ENCODE measurements at regions not wholly inside any gene's neighbourhood (a gene's known extent, or its start where the extent isn't known, plus 50 kb on each side); places are given as distances from the start of the nearest gene placed in this dataset.
A peak's percentile ranks its signal among the peaks of the same experiment; 100 is the strongest.

DNA sequence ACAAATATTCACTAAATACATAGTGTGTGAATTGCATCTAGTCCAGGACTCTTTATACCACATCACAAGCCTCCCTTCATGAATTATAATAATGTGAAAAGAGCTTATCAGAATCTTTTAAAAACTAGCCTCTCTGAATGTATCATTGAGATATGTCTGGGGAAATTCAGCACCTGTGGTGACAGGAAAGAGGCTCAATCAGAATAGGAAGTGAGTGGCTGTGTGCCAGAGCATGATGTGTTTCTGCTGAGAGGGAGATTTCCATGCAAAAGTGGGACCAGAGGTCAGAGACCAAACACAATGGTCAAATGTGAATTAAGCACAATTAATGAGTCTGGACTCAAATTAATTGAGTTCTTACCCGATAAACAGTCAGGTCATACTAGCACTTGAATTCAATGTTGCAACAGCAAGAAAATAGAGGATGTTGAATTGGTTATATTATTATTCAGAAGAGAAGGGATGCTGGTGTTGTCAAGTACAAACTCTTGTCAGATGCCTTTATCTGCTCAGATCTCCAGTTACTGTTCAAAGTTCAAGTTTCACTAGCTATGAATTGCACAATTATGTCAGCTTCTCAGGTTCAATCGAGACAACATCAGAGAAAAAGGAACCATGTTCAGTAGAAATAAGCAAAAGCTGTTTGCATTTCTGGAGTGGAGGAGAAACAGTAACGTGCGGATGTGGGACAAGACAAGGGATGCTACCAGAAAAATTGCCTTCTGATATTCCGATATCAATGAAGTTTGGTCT, 226.2 kb downstream of the ZNF326 start:
- Histone ChIP-seq H3K4me3 (replicated peaks in 1 of 3; ENCODE audit: insufficient read depth in 1 of 3, low read depth in 2 of 3, low read length in 3 of 3) (no peak overlapping the region), H3K4me2 (ENCODE audit: low read depth, low read length) (no peak overlapping the region), H3K27me3 (ENCODE audit: control insufficient read depth in 1 of 2, insufficient read depth in 2 of 2, low read length in 2 of 2) (no peaks in the 10 kb centered on the region), H3K9me3 (ENCODE audit: low read length) (peaks cover 13% of the 10 kb centered on the region), H3K36me3 (replicated peaks in 1 of 2; ENCODE audit: control insufficient read depth in 1 of 2, insufficient read depth in 2 of 2, low read length in 2 of 2) (no peaks in the 10 kb centered on the region), H2AFZ (ENCODE audit: low read length) (no peak overlapping the region), H3K4me1 (ENCODE audit: insufficient read depth, low read length) (peaks cover 13% of the 10 kb centered on the region), H3K79me2 (ENCODE audit: insufficient read depth, low read length) (no peaks in the 10 kb centered on the region), H3K9ac (ENCODE audit: insufficient read depth, low read depth, low read length) (no peak overlapping the region), H4K20me1 (ENCODE audit: insufficient read depth, low read length) (no peaks in the 10 kb centered on the region), H3K27ac (ENCODE audit: extremely low read length, insufficient read depth, low read length) (no peak overlapping the region)
- CTCF ChIA-PET (ENCODE audit: low intra/inter-chr PET ratio, low total read pairs) = no interaction called here
- no peak for ATAC-seq
- peak; percentile 39 for DNase-seq (ENCODE audit: low spot score)
- POLR2A ChIA-PET = no interaction called here
- intact Hi-C loops (cut with micrococcal nuclease; ENCODE audit: unreplicated experiment) (no loop called here), in situ Hi-C loops (cut with HindIII; ENCODE audit: extremely low pct_ligation_motif_present, low pct_unique_long_range_greater_than_20kb) (no loop called here)
- BruUV-seq (replicated peaks) = no TSS peak
- 4% methylated on average over 5 of the region's 5 CpGs for WGBS (ENCODE audit: low lambda C conversion rate)
- no peak for FAIRE-seq
- TF ChIP-seq ZFY (CRISPR knock-in tag; IDR thresholded peaks at IDR 0.05) (no peak), SOX13 (IDR thresholded peaks at IDR 0.05) (no peak), SOX13 (CRISPR knock-in tag; conservative IDR thresholded peaks at IDR 0.05 in 1 of 2, IDR thresholded peaks at IDR 0.05 in 1 of 2) (peak in 1 of 2 experiments; percentile 21; a peak in 1 of 4 replicates), ZNF547 (CRISPR knock-in tag; IDR thresholded peaks at IDR 0.05) (no peak), HNF4A (CRISPR knock-in tag; IDR thresholded peaks at IDR 0.05) (peak; percentile 78), GATAD2A (CRISPR knock-in tag; IDR thresholded peaks at IDR 0.05) (peak; percentile 50; the same call in 1 of the 2 replicates), ZNF263 (CRISPR knock-in tag; IDR thresholded peaks at IDR 0.05) (no peak), ZBTB1 (CRISPR knock-in tag; IDR thresholded peaks at IDR 0.05; ENCODE audit: borderline replicate concordance) (no peak), EED (CRISPR knock-in tag; IDR thresholded peaks at IDR 0.05) (no peak), CEBPB (IDR thresholded peaks at IDR 0.05; ENCODE audit: borderline replicate concordance, low read depth, low read length) (peak; percentile 82), FOXA3 (CRISPR knock-in tag; IDR thresholded peaks at IDR 0.05) (peak; percentile 15; the same call in 1 of the 2 replicates), ZNF792 (CRISPR knock-in tag; IDR thresholded peaks at IDR 0.05) (no peak), ZNF598 (CRISPR knock-in tag; IDR thresholded peaks at IDR 0.05; ENCODE audit: borderline replicate concordance) (no peak)
- TF ChIP-seq, protein P1, sequence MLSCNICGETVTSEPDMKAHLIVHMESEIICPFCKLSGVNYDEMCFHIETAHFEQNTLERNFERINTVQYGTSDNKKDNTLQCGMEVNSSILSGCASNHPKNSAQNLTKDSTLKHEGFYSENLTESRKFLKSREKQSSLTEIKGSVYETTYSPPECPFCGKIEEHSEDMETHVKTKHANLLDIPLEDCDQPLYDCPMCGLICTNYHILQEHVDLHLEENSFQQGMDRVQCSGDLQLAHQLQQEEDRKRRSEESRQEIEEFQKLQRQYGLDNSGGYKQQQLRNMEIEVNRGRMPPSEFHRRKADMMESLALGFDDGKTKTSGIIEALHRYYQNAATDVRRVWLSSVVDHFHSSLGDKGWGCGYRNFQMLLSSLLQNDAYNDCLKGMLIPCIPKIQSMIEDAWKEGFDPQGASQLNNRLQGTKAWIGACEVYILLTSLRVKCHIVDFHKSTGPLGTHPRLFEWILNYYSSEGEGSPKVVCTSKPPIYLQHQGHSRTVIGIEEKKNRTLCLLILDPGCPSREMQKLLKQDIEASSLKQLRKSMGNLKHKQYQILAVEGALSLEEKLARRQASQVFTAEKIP (CRISPR knock-in tag; IDR thresholded peaks at IDR 0.05; ENCODE audit: borderline replicate concordance) = no peak
- TF ChIP-seq, protein P2, sequence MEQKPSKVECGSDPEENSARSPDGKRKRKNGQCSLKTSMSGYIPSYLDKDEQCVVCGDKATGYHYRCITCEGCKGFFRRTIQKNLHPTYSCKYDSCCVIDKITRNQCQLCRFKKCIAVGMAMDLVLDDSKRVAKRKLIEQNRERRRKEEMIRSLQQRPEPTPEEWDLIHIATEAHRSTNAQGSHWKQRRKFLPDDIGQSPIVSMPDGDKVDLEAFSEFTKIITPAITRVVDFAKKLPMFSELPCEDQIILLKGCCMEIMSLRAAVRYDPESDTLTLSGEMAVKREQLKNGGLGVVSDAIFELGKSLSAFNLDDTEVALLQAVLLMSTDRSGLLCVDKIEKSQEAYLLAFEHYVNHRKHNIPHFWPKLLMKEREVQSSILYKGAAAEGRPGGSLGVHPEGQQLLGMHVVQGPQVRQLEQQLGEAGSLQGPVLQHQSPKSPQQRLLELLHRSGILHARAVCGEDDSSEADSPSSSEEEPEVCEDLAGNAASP (CRISPR knock-in tag; IDR thresholded peaks at IDR 0.05; ENCODE audit: borderline replicate concordance) = no peak
- TF ChIP-seq, protein P3, sequence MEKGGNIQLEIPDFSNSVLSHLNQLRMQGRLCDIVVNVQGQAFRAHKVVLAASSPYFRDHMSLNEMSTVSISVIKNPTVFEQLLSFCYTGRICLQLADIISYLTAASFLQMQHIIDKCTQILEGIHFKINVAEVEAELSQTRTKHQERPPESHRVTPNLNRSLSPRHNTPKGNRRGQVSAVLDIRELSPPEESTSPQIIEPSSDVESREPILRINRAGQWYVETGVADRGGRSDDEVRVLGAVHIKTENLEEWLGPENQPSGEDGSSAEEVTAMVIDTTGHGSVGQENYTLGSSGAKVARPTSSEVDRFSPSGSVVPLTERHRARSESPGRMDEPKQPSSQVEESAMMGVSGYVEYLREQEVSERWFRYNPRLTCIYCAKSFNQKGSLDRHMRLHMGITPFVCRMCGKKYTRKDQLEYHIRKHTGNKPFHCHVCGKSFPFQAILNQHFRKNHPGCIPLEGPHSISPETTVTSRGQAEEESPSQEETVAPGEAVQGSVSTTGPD (CRISPR knock-in tag; IDR thresholded peaks at IDR 0.05) = no peak
- TF ChIP-seq, protein P4, sequence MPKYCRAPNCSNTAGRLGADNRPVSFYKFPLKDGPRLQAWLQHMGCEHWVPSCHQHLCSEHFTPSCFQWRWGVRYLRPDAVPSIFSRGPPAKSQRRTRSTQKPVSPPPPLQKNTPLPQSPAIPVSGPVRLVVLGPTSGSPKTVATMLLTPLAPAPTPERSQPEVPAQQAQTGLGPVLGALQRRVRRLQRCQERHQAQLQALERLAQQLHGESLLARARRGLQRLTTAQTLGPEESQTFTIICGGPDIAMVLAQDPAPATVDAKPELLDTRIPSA (CRISPR knock-in tag; IDR thresholded peaks at IDR 0.05; ENCODE audit: borderline replicate concordance) = no peak
- TF ChIP-seq, protein P5, sequence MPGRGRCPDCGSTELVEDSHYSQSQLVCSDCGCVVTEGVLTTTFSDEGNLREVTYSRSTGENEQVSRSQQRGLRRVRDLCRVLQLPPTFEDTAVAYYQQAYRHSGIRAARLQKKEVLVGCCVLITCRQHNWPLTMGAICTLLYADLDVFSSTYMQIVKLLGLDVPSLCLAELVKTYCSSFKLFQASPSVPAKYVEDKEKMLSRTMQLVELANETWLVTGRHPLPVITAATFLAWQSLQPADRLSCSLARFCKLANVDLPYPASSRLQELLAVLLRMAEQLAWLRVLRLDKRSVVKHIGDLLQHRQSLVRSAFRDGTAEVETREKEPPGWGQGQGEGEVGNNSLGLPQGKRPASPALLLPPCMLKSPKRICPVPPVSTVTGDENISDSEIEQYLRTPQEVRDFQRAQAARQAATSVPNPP (CRISPR knock-in tag; IDR thresholded peaks at IDR 0.05) = no peak

All from HepG2 (cell line).